ENCODE measurements at regions not wholly inside any gene's neighbourhood (a gene's known extent, or its start where the extent isn't known, plus 50 kb on each side); places are given as distances from the start of the nearest gene placed in this dataset.

GRCh38 chr2:41618754-41619153, 429.1 kb upstream of the PKDCC start:
- DNase-seq, result no peak

- no peak for DNase-seq
These were observed 426.7 kb upstream of the PKDCC start for GRCh38 chr2:41621095-41621494.

GRCh38 chr2:41621563-41621962, 426.3 kb upstream of the PKDCC start:
- DNase-seq, result no peak

- no peak for DNase-seq
These were observed 425.5 kb upstream of the PKDCC start for GRCh38 chr2:41622301-41622700.

GRCh38 chr2:41626936-41627335, 420.9 kb upstream of the PKDCC start:
- DNase-seq, result no peak

- DNase-seq, result no peak
These were observed 413.1 kb upstream of the PKDCC start for GRCh38 chr2:41634686-41635085.

- DNase-seq, result no peak
These were observed 402.9 kb upstream of the PKDCC start for GRCh38 chr2:41644936-41645335.

- no peak for DNase-seq
These were observed 400.3 kb upstream of the PKDCC start for GRCh38 chr2:41647468-41648050.

GRCh38 chr2:41657226-41657625, 390.6 kb upstream of the PKDCC start:
- DNase-seq, result no peak

- DNase-seq, result no peak
These were observed 388.1 kb upstream of the PKDCC start for GRCh38 chr2:41659758-41660157.

- no peak for DNase-seq
These were observed 385.4 kb upstream of the PKDCC start for GRCh38 chr2:41662461-41662860.

- no peak for DNase-seq
These were observed 384.8 kb upstream of the PKDCC start for GRCh38 chr2:41663056-41663455.

GRCh38 chr2:41668529-41668928, 379.3 kb upstream of the PKDCC start:
- DNase-seq, result no peak

- no peak for DNase-seq
These were observed 369.2 kb upstream of the PKDCC start for GRCh38 chr2:41678639-41679038.

- DNase-seq, result no peak
These were observed 361.7 kb upstream of the PKDCC start for GRCh38 chr2:41686156-41686555.

GRCh38 chr2:41691561-41691960, 356.3 kb upstream of the PKDCC start:
- DNase-seq, result no peak

- DNase-seq, result no peak
These were observed 353.2 kb upstream of the PKDCC start for GRCh38 chr2:41694536-41695049.

- no peak for DNase-seq
These were observed 352.4 kb upstream of the PKDCC start for GRCh38 chr2:41695198-41696113.

- DNase-seq, result no peak
These were observed 350.4 kb upstream of the PKDCC start for GRCh38 chr2:41697389-41697788.

- DNase-seq, result no peak
These were observed 349.0 kb upstream of the PKDCC start for GRCh38 chr2:41698678-41699422.

GRCh38 chr2:41701231-41701630, 346.6 kb upstream of the PKDCC start:
- DNase-seq, result no peak

- no peak for DNase-seq
These were observed 344.7 kb upstream of the PKDCC start for GRCh38 chr2:41703123-41703522.

- DNase-seq, result no peak
These were observed 342.2 kb upstream of the PKDCC start for GRCh38 chr2:41705634-41706033.

GRCh38 chr2:41706286-41706685, 341.5 kb upstream of the PKDCC start:
- no peak for DNase-seq

All from amniotic stem cell (primary cell).